Liver (tissue), 3 donors: ENCODE measurements at regions not wholly inside any gene's neighbourhood (a gene's known extent, or its start where the extent isn't known, plus 50 kb on each side); places are given as distances from the start of the nearest gene placed in this dataset.

Experiments
- CTCF ChIP-seq: fragments of 150-350 bp; IDR thresholded peaks from 2 replicates; pipeline ENCODE4 v1.5.1; 2017; ENCODE audit warnings: improper control_type of control experiment, low read depth, low read length; ENCODE audit not compliant: missing input control
- GABPA ChIP-seq, 2 donors: IDR thresholded peaks in 1 of 2; conservative IDR thresholded peaks in 1 of 2; 2 replicates each; pipeline ENCODE4 v1.6.1; 2016; ENCODE audit warnings: antibody characterized with exemption in 2 of 2, mild to moderate bottlenecking in 1 of 2, moderate library complexity in 1 of 2
- HNF4A ChIP-seq, 2 donors: conservative IDR thresholded peaks; 2 replicates each; pipeline ENCODE4 v1.6.1; 2016; ENCODE audit warnings: antibody characterized with exemption in 2 of 2, mild to moderate bottlenecking in 2 of 2
- MAX ChIP-seq: IDR thresholded peaks from 2 replicates; pipeline ENCODE4 v1.6.1; 2016; ENCODE audit warnings: antibody characterized with exemption
- TAF1 ChIP-seq: conservative IDR thresholded peaks from 2 replicates; pipeline ENCODE4 v1.6.1; 2016; ENCODE audit warnings: antibody characterized with exemption, mild to moderate bottlenecking
- TF ChIP-seq, protein P1 (sequence below): IDR thresholded peaks from 2 replicates; pipeline ENCODE4 v1.6.1; 2016; ENCODE audit warnings: antibody characterized with exemption, mild to moderate bottlenecking
- TF ChIP-seq, protein P2 (sequence below): IDR thresholded peaks from 2 replicates; pipeline ENCODE4 v1.6.1; 2016; ENCODE audit warnings: antibody characterized with exemption
- donor health status: healthy.
- donor health status: healthy.

DNA sequence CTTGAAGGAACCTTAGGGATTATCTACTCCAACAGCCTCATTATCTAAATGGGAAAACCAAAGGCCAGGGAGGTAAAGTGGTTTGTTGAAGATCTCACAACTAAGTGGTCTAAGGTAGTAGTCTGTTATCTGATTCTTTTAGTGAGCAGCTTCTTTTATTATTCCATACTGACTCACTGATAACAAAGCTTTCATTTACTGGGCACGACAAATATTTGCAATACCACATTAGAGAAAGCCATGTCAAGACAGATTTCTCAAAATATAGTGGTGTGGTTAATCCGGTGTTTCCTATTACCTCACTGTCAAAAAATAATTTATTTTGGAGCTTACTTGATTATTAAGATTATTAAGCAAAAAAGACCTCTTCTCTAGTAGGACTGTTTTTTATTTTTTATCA is 369.1 kb downstream of the S1PR1 start:
- no peak for TF ChIP-seq CTCF
- no peak for TF ChIP-seq TAF1
- TF ChIP-seq MAX, result no peak
- TF ChIP-seq GABPA (IDR thresholded peaks at IDR 0.05 in 1 of 2, conservative IDR thresholded peaks at IDR 0.05 in 1 of 2), result no peak
- TF ChIP-seq HNF4A (conservative IDR thresholded peaks at IDR 0.05), result no peak
- TF ChIP-seq, protein P1, sequence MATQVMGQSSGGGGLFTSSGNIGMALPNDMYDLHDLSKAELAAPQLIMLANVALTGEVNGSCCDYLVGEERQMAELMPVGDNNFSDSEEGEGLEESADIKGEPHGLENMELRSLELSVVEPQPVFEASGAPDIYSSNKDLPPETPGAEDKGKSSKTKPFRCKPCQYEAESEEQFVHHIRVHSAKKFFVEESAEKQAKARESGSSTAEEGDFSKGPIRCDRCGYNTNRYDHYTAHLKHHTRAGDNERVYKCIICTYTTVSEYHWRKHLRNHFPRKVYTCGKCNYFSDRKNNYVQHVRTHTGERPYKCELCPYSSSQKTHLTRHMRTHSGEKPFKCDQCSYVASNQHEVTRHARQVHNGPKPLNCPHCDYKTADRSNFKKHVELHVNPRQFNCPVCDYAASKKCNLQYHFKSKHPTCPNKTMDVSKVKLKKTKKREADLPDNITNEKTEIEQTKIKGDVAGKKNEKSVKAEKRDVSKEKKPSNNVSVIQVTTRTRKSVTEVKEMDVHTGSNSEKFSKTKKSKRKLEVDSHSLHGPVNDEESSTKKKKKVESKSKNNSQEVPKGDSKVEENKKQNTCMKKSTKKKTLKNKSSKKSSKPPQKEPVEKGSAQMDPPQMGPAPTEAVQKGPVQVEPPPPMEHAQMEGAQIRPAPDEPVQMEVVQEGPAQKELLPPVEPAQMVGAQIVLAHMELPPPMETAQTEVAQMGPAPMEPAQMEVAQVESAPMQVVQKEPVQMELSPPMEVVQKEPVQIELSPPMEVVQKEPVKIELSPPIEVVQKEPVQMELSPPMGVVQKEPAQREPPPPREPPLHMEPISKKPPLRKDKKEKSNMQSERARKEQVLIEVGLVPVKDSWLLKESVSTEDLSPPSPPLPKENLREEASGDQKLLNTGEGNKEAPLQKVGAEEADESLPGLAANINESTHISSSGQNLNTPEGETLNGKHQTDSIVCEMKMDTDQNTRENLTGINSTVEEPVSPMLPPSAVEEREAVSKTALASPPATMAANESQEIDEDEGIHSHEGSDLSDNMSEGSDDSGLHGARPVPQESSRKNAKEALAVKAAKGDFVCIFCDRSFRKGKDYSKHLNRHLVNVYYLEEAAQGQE, result no peak
- TF ChIP-seq, protein P2, sequence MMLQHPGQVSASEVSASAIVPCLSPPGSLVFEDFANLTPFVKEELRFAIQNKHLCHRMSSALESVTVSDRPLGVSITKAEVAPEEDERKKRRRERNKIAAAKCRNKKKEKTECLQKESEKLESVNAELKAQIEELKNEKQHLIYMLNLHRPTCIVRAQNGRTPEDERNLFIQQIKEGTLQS, result no peak
